Right cardiac atrium (tissue), 5 donors: ENCODE measurements at regions not wholly inside any gene's neighbourhood (a gene's known extent, or its start where the extent isn't known, plus 50 kb on each side); places are given as distances from the start of the nearest gene placed in this dataset.
"Not testable (repeated sequence)": the region's sequence is repeated elsewhere in the genome, so short reads cannot be mapped to it uniquely, and the experiment has no call there.

ENCODE experiments used
- ATAC-seq, 2 donors: fragments of 200-7000 bp; cut with Tn5 transposase; one replicate each; pipeline versions ENCODE4 v1.8.0 to v1.9.1; 2020; ENCODE audit warnings: moderate library complexity in 2 of 2, mild to moderate bottlenecking in 1 of 2
- DNase-seq, 3 donors: peaks; one replicate each; pipeline ENCODE4 v3.0.0-alpha.2; 2020
- H3K27ac ChIP-seq: one replicate; pipeline ENCODE4 v1.5.1; 2013; ENCODE audit warnings: mild to moderate bottlenecking, low read length, control low read depth, moderate library complexity
- H3K27me3 ChIP-seq: one replicate; pipeline ENCODE4 v1.6.1; 2013; ENCODE audit not compliant: control insufficient read depth, insufficient read depth
- H3K4me1 ChIP-seq: one replicate; pipeline ENCODE4 v1.6.1; 2013; ENCODE audit warnings: low read length; ENCODE audit not compliant: control insufficient read depth, insufficient read depth
- H3K4me3 ChIP-seq: one replicate; pipeline ENCODE4 v1.5.1; 2013; ENCODE audit warnings: low read length, control low read depth
- H3K9me3 ChIP-seq: one replicate; pipeline ENCODE4 v1.6.1; 2013; ENCODE audit warnings: low read length; ENCODE audit not compliant: control insufficient read depth
- WGBS: extraction: QIAGEN DNeasy Blood & Tissue Kit; methylation state at CpG from one replicate; pipeline ENCODE4 v1.1.7; 2013; 5-methylcytosine and 5-hydroxymethylcytosine counted together
- intact Hi-C, 4 donors: fragments of 100-400 bp; cut with DNase I; formaldehyde crosslinking; loops; one replicate each; pipeline versions ENCODE4 v1.11.0 to v1.14.0; 2022 to 2023
- donor health status: healthy with polysubstance abuse.
- donor health status: DM: no; HTN: yes; CAD: no.
- donor health status: DM: no; HTN: no; CAD: no.
- donor health status: DM: no; HTN: yes; CAD: no; lungs with severe emphysema.
- donor health status: DM: yes; HTN: yes; CAD: no.

- H3K4me3 ChIP-seq, H3K4me1 ChIP-seq, H3K27me3 ChIP-seq, H3K27ac ChIP-seq, intact Hi-C loops, DNase-seq, ATAC-seq, H3K9me3 ChIP-seq: not testable (repeated sequence)
- 73% methylated on average over 5 of the region's 5 CpGs for WGBS
Measured at GRCh38 chr5:164327166-164327565, 821.7 kb downstream of the MAT2B start.

- Histone ChIP-seq H3K4me1 (no peaks in the 10 kb centered on the region), H3K4me3 (no peak overlapping the region), H3K27me3 (no peaks in the 10 kb centered on the region), H3K27ac (no peak overlapping the region), H3K9me3 (no peaks in the 10 kb centered on the region)
- DNase-seq, result no peak
- 80% methylated on average over 4 of the region's 4 CpGs for WGBS
- intact Hi-C loops, result no loop called here
- ATAC-seq, result no peak
Measured at GRCh38 chr5:164332349-164333196, 827.2 kb downstream of the MAT2B start.

GRCh38 chr5:164335837-164336236, 830.4 kb downstream of the MAT2B start:
- DNase-seq (no peak), ATAC-seq (no peak)
- Histone ChIP-seq H3K4me1 (no peaks in the 10 kb centered on the region), H3K27ac (no peak overlapping the region), H3K4me3 (no peak overlapping the region), H3K27me3 (no peaks in the 10 kb centered on the region), H3K9me3 (no peaks in the 10 kb centered on the region)
- WGBS, result 55% methylated on average over 1 of the region's 1 CpG
- intact Hi-C loops, result no loop called here

GRCh38 chr5:164336276-164336675, 830.9 kb downstream of the MAT2B start:
- no peak overlapping the region for H3K27ac ChIP-seq
- DNase-seq (no peak), ATAC-seq (no peak)
- no peaks in the 10 kb centered on the region for H3K27me3 ChIP-seq
- H3K4me3 ChIP-seq, result no peak overlapping the region
- no peaks in the 10 kb centered on the region for H3K9me3 ChIP-seq
- intact Hi-C loops, result no loop called here
- H3K4me1 ChIP-seq, result no peaks in the 10 kb centered on the region
- WGBS, result 31% methylated on average over 1 of the region's 1 CpG

GRCh38 chr5:164336906-164337305, 831.5 kb downstream of the MAT2B start:
- no peaks in the 10 kb centered on the region for H3K4me1 ChIP-seq
- peak; percentile 94 to 95 for ATAC-seq
- no peak for DNase-seq
- H3K27me3 ChIP-seq, result no peaks in the 10 kb centered on the region
- intact Hi-C loops, result no loop called here
- WGBS, result 49% methylated on average over 2 of the region's 2 CpGs
- no peaks in the 10 kb centered on the region for H3K9me3 ChIP-seq
- no peak overlapping the region for H3K27ac ChIP-seq
- H3K4me3 ChIP-seq, result no peak overlapping the region

GRCh38 chr5:164341056-164341619, 835.7 kb downstream of the MAT2B start:
- intact Hi-C loops, result no loop called here
- H3K9me3 ChIP-seq, result no peaks in the 10 kb centered on the region
- no peak for DNase-seq
- no peak overlapping the region for H3K4me3 ChIP-seq
- H3K27ac ChIP-seq, result no peak overlapping the region
- ATAC-seq, result no peak
- no peaks in the 10 kb centered on the region for H3K4me1 ChIP-seq
- no peaks in the 10 kb centered on the region for H3K27me3 ChIP-seq
- 57% methylated on average over 2 of the region's 2 CpGs for WGBS

- Histone ChIP-seq H3K4me1 (no peaks in the 10 kb centered on the region), H3K27me3 (no peaks in the 10 kb centered on the region), H3K4me3 (no peak overlapping the region), H3K9me3 (no peaks in the 10 kb centered on the region), H3K27ac (no peak overlapping the region)
- DNase-seq (peak; percentile 47 to 79 (median 66)), ATAC-seq (peak; percentile 64 to 79)
- WGBS, result 44% methylated on average over 4 of the region's 4 CpGs
- intact Hi-C loops, result no loop called here
Measured at GRCh38 chr5:164345173-164345849, 839.9 kb downstream of the MAT2B start.

GRCh38 chr5:164345853-164346252, 840.4 kb downstream of the MAT2B start:
- intact Hi-C loops, result no loop called here
- Histone ChIP-seq H3K4me3 (no peak overlapping the region), H3K9me3 (no peaks in the 10 kb centered on the region), H3K27ac (no peak overlapping the region), H3K4me1 (no peaks in the 10 kb centered on the region), H3K27me3 (no peaks in the 10 kb centered on the region)
- ATAC-seq (no peak), DNase-seq (no peak)
- WGBS, result 68% methylated on average over 3 of the region's 3 CpGs

- H3K4me3 ChIP-seq, result no peak overlapping the region
- no peaks in the 10 kb centered on the region for H3K27me3 ChIP-seq
- intact Hi-C loops, result no loop called here
- no peak overlapping the region for H3K27ac ChIP-seq
- no peaks in the 10 kb centered on the region for H3K9me3 ChIP-seq
- no peak for DNase-seq
- no peak for ATAC-seq
- WGBS, result 38% methylated on average over 6 of the region's 6 CpGs
- H3K4me1 ChIP-seq, result no peaks in the 10 kb centered on the region
Measured at GRCh38 chr5:164346785-164347630, 841.6 kb downstream of the MAT2B start.

GRCh38 chr5:164350236-164350635, 844.8 kb downstream of the MAT2B start:
- WGBS, result 57% methylated on average over 1 of the region's 1 CpG
- Histone ChIP-seq H3K9me3 (no peaks in the 10 kb centered on the region), H3K4me3 (no peak overlapping the region), H3K4me1 (no peaks in the 10 kb centered on the region), H3K27ac (no peak overlapping the region), H3K27me3 (no peaks in the 10 kb centered on the region)
- intact Hi-C loops, result no loop called here
- DNase-seq (no peak), ATAC-seq (no peak)
